Cardiac fibroblast (primary cell): ENCODE measurements at regions not wholly inside any gene's neighbourhood (a gene's known extent, or its start where the extent isn't known, plus 50 kb on each side); places are given as distances from the start of the nearest gene placed in this dataset.

Experiments used
- DNase-seq, 2 donors: peaks; one replicate each; pipeline versions ENCODE4 v3.0.0 to v3.0.0-alpha.2; 2010; ENCODE audit warnings: low read depth in 2 of 2
- H3K4me3 ChIP-seq, 2 donors: replicated peaks in 1 of 2; 1 replicate in 1 of 2; 2 replicates in 1 of 2; pipeline ENCODE4 v1.5.1; 2011; ENCODE audit warnings: low read depth in 2 of 2, low read length in 2 of 2, mild to moderate bottlenecking in 2 of 2, moderate library complexity in 1 of 2
- CTCF ChIP-seq: IDR thresholded peaks from one replicate; pipeline ENCODE4 v1.5.1; 2011; ENCODE audit warnings: low read depth, mild to moderate bottlenecking, low read length, inconsistent platforms

- TF ChIP-seq CTCF, result no peak
- H3K4me3 ChIP-seq, result no peak overlapping the region
- no peak for DNase-seq
Measured at GRCh38 chr4:141932490-141932889, 296.1 kb downstream of the IL15 start.

GRCh38 chr4:141933978-141934377, 297.6 kb downstream of the IL15 start:
- DNase-seq, result peak in 1 of 2 donors; percentile 11
- TF ChIP-seq CTCF, result no peak
- no peak overlapping the region for H3K4me3 ChIP-seq

GRCh38 chr4:141955696-141956095, 319.3 kb downstream of the IL15 start:
- no peak overlapping the region for H3K4me3 ChIP-seq
- no peak for TF ChIP-seq CTCF
- no peak for DNase-seq

GRCh38 chr4:141957416-141957815, 321.0 kb downstream of the IL15 start:
- DNase-seq, result no peak
- TF ChIP-seq CTCF, result no peak
- no peak overlapping the region for H3K4me3 ChIP-seq

GRCh38 chr4:141962486-141962885, 326.1 kb downstream of the IL15 start:
- H3K4me3 ChIP-seq, result no peak overlapping the region
- no peak for DNase-seq
- TF ChIP-seq CTCF, result no peak

- DNase-seq, result peak in 1 of 2 donors; percentile 7
- H3K4me3 ChIP-seq, result no peak overlapping the region
- no peak for TF ChIP-seq CTCF
Measured at GRCh38 chr4:141971869-141972268, 335.5 kb downstream of the IL15 start.

- H3K4me3 ChIP-seq, result no peak overlapping the region
- DNase-seq, result no peak
- no peak for TF ChIP-seq CTCF
Measured at GRCh38 chr4:141972950-141973349, 336.6 kb downstream of the IL15 start.
